Progenitor cell of endocrine pancreas (in vitro differentiated cells): ENCODE measurements at regions not wholly inside any gene's neighbourhood (a gene's known extent, or its start where the extent isn't known, plus 50 kb on each side); places are given as distances from the start of the nearest gene placed in this dataset.

Experiments
- DNase-seq: peaks from one replicate; pipeline ENCODE4 v3.0.0; 2021; ENCODE audit warnings: low spot score; ENCODE audit not compliant: unreplicated experiment
- H3K27ac Mint-ChIP-seq: 2 replicates; pipeline ENCODE4 v1.8.0; 2021; ENCODE audit warnings: mild to moderate bottlenecking, moderate library complexity, mixed read lengths
- H3K27me3 Mint-ChIP-seq: 2 replicates; pipeline ENCODE4 v1.8.0; 2021; ENCODE audit warnings: mixed read lengths
- H3K36me3 Mint-ChIP-seq: 2 replicates; pipeline ENCODE4 v1.8.0; 2022; ENCODE audit warnings: mixed read lengths; ENCODE audit not compliant: insufficient read depth
- H3K4me1 Mint-ChIP-seq: 2 replicates; pipeline ENCODE4 v1.8.0; 2021; ENCODE audit warnings: low read depth, mixed read lengths
- H3K4me3 Mint-ChIP-seq: 2 replicates; pipeline ENCODE4 v1.8.0; 2021; ENCODE audit warnings: low read depth, mild to moderate bottlenecking, moderate library complexity, mixed read lengths
- H3K9me3 Mint-ChIP-seq: 2 replicates; pipeline ENCODE4 v1.8.0; 2021; ENCODE audit warnings: low read depth, mixed read lengths
- CTCF ChIP-seq: fragments of 200-600 bp; sonication (generic); IDR thresholded peaks from one replicate; pipeline ENCODE4 v1.5.0; 2021; ENCODE audit warnings: antibody characterized with exemption, mild to moderate bottlenecking; ENCODE audit not compliant: unreplicated experiment

GRCh38 chr1:22295856-22296255 is 153.0 kb upstream of the WNT4 start:
- no peak for DNase-seq
- Mint-ChIP-seq H3K36me3 (no peaks in the 10 kb centered on the region), H3K4me1 (no peaks in the 10 kb centered on the region), H3K4me3 (no peak overlapping the region), H3K9me3 (peaks cover 8% of the 10 kb centered on the region), H3K27ac (no peak overlapping the region), H3K27me3 (peaks cover 35% of the 10 kb centered on the region)
- TF ChIP-seq CTCF = no peak

GRCh38 chr1:22296701-22297591 is 154.0 kb upstream of the WNT4 start:
- Mint-ChIP-seq H3K4me3 (no peak overlapping the region), H3K27ac (no peak overlapping the region), H3K36me3 (no peaks in the 10 kb centered on the region), H3K9me3 (peaks cover 11% of the 10 kb centered on the region), H3K4me1 (no peaks in the 10 kb centered on the region), H3K27me3 (peaks cover 31% of the 10 kb centered on the region)
- TF ChIP-seq CTCF = no peak
- DNase-seq = no peak

GRCh38 chr1:22297999-22298398 is 153.7 kb upstream of the ZBTB40 start:
- Mint-ChIP-seq H3K36me3 (no peaks in the 10 kb centered on the region), H3K9me3 (peaks cover 15% of the 10 kb centered on the region), H3K4me1 (no peaks in the 10 kb centered on the region), H3K27me3 (peaks cover 32% of the 10 kb centered on the region), H3K27ac (no peak overlapping the region), H3K4me3 (no peak overlapping the region)
- DNase-seq = no peak
- no peak for TF ChIP-seq CTCF

DNA sequence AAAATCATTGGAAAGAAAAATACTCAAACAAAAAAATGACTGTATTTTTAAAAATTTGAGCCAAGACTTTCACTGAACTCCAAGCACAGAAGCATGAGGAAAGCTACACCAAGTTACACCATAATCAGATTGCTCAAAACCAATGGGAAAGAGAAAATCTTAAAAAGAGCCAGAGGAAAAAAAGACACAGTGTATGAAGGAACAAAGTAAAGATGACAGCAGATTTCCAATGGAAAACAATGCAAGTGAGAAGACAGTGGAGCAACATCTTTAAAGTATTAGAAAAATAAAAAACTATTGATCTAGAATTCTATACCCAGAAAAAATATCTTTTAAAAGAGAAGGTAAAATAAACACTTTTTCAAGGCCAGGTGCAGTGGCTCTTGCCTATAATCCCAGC is 147.8 kb upstream of the ZBTB40 start:
- H3K4me3 Mint-ChIP-seq = no peak overlapping the region
- H3K36me3 Mint-ChIP-seq = peaks cover 3% of the 10 kb centered on the region
- H3K27me3 Mint-ChIP-seq = peaks cover 28% of the 10 kb centered on the region
- H3K27ac Mint-ChIP-seq = no peak overlapping the region
- no peaks in the 10 kb centered on the region for H3K4me1 Mint-ChIP-seq
- DNase-seq = no peak
- TF ChIP-seq CTCF = no peak
- peaks cover 20% of the 10 kb centered on the region for H3K9me3 Mint-ChIP-seq

- H3K4me1 Mint-ChIP-seq = no peaks in the 10 kb centered on the region
Observed at GRCh38 chr1:22309572-22309971, 142.1 kb upstream of the ZBTB40 start.

More at GRCh38 chr1:22309572-22309971, 142.1 kb upstream of the ZBTB40 start:
- Mint-ChIP-seq H3K27ac (no peak overlapping the region), H3K9me3 (peaks cover 7% of the 10 kb centered on the region), H3K4me3 (no peak overlapping the region), H3K36me3 (no peaks in the 10 kb centered on the region), H3K27me3 (peaks cover 31% of the 10 kb centered on the region)
- no peak for TF ChIP-seq CTCF
- no peak for DNase-seq
